ENCODE measurements at regions not wholly inside any gene's neighbourhood (a gene's known extent, or its start where the extent isn't known, plus 50 kb on each side); places are given as distances from the start of the nearest gene placed in this dataset.
"Not testable (repeated sequence)": the region's sequence is repeated elsewhere in the genome, so short reads cannot be mapped to it uniquely, and the experiment has no call there.

GRCh38 chr2:225793736-225794550 is 394.4 kb downstream of the NYAP2 start:
- DNase-seq = no peak

- no peak for DNase-seq
These were observed 389.1 kb downstream of the NYAP2 start for GRCh38 chr2:225788571-225789094.

- DNase-seq = no peak
These were observed 388.0 kb downstream of the NYAP2 start for GRCh38 chr2:225787497-225787896.

- no peak for DNase-seq
These were observed 382.5 kb downstream of the NYAP2 start for GRCh38 chr2:225781991-225782390.

DNA sequence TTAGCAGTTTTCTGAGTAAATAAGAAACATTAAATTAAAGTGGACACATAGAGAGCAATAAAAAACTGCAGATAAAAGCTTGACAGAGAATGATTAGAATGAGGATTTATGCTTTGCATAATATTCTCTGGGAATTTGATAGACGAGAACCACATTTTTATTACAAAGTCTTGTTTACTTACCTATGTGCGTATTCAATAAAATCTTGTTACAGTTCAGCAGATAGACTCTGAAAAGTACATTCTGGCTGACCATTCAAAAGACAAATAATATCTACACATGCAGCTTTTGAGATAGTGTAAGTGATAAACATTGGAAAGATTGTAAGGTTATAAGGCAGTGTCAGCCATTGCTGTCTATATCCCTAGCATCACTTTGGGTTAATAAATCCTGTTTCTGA is 381.6 kb downstream of the NYAP2 start:
- no peak for DNase-seq

DNA sequence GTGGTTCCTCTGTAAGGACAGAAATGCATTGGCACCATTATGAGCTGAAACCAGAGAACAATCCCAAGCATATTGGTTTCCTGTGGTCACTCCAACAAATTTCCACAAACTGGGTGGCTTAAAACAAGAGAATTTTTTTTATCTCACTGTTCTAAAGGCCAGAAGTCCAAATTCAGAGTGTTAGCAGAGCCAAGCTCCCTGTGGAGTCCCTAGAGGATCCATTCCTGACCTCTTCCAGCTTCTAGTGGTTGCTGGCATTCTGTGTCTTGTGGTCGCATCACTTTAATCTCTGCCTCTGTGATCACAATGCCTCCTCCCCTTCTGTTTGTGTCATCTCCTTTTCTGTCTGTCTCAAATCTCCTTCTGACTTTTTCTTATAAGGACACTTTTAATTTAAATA is 380.3 kb downstream of the NYAP2 start:
- peak; percentile 58 for DNase-seq

DNA sequence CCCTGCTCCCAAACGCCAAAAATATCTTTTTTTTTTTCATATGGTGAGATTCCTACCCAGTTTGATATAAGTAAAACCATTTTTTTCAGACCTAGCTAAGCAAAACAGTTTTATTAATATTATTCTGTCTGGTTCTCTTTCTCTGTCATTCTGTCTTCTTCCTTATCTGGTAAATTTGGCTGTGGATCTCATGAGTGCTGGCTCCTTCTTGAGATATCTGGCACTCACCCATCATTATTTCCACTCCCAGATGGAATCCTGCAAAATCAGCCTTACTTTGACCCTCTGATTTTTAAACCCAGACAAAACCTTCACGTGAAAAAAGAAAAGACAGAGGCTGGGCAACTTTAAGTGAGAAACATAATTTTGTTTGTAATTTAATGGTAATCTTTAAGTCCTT is 373.6 kb downstream of the NYAP2 start:
- DNase-seq = no peak

GRCh38 chr2:225771701-225772100 is 372.2 kb downstream of the NYAP2 start:
- no peak for DNase-seq

DNA sequence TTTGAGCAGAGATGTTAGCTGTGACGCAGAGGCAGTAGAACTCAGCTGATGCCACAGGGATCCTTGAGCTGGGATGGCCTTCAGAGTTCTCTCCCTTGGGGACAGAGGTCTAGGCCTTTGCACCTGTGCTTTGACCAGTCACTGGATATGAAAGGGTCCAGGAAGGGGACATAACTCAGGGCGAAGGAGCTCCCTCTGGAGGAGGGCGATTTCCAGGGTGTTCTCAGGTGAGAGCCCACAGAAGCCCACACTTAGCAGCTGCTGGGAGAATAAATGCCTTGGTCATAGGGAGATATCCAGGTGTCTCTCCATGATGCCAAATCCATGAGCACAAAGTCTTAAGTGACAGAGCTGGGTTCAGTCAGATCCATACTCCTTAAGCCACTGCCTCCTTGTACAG is 369.2 kb downstream of the NYAP2 start:
- DNase-seq = no peak

GRCh38 chr2:225766431-225766830 is 366.9 kb downstream of the NYAP2 start:
- DNase-seq = no peak

DNA sequence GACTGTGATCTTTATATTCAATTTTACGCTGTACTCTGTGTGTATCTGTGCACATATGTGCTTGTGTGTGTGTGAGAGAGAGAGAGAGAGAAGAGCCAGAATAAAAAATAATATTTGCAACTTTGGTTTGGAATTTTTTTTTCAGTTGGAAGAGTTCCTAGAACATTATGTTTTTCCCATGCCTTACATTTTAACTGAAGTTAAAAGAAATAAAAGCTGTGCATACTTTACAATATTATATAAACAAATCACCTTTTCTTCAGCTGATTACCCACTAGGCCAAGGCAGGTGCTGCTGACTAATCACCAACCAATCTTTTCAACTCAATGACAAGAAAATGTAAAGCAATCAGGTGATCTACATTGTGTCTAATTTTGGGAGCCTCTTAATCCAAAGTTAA is 366.3 kb downstream of the NYAP2 start:
- DNase-seq = no peak

DNA sequence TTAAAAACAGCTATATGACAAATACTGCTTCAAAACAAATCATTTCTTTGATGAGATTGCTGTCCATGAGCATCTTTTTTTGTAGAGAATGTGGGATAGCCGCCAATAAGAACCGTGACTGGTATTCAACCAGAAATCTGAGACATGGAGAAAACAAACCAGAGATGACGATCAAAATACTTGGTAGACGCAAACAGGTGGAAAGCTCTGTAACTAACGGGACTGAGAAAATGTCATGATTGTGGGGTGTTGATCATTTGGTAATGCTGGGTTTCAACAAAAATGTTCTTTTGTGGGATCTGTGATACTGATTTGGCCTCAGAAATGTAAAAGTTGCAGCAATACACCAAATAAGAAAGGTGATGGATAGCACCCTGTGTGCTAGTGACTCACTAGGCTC is 364.8 kb downstream of the NYAP2 start:
- DNase-seq = no peak

DNA sequence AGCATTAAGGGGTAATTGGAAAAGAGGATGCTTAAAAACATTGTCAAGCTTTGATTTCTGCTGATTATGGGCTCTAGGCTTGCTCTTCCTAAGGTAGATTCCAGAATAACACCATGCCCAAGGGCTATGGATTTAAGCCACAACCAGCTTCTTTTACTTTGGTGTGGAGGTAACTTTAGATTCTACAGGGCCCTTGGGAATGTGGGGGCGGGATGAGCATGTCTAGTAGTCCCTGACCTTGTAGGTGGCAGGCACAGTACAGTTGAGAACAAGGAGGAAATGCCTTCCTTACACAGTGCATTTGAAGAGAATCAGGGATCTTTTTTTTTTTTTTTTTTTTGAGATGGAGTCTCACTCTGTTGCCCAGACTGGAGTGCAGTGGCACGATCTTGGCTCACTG is 364.2 kb downstream of the NYAP2 start:
- no peak for DNase-seq

DNA sequence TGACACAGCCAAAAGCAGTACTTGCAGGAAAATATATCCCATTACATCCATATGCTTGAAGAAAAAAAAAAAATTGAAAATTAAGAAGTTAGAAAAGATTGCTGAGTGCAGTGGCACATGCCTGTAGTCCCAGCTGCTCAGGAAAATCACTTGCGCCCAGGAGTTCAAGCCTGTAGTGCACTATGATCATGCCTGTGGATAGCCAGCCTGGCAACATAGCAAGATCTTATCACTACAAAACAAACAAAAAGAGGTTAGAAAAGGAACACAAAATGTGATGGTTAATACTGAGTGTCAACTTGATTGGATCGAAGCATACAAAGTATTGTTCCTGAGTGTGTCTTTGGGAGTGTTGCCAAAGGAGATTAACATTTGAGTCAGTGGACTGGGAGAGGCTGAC is 361.9 kb downstream of the NYAP2 start:
- no peak for DNase-seq

GRCh38 chr2:225757248-225757647 is 357.7 kb downstream of the NYAP2 start:
- no peak for DNase-seq

- no peak for DNase-seq
These were observed 356.7 kb downstream of the NYAP2 start for GRCh38 chr2:225756198-225756597.

- DNase-seq = no peak
These were observed 349.1 kb downstream of the NYAP2 start for GRCh38 chr2:225748609-225749008.

- not testable (repeated sequence) for DNase-seq
These were observed 344.5 kb downstream of the NYAP2 start for GRCh38 chr2:225743996-225744395.

GRCh38 chr2:225742487-225742886 is 343.0 kb downstream of the NYAP2 start:
- no peak for DNase-seq

DNA sequence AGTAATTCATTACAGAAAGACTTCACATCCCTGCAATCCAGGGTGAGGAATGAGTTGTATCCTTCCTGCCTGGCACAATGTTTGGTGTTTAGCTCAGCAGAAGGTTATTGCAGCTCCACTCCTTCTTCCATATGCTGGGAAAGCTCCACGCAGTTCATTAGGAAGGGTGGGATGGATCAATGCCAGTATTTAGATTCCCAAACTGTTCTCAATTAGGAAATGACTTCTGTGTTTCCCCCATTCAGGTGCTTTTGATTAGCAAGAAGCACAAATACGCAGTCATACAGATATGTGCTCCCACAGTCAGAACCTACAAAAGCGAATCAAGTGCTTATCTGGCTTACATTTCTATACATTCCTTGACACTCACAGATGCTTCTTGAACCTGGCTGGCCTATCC is 340.6 kb downstream of the NYAP2 start:
- peak; percentile 19 for DNase-seq

DNA sequence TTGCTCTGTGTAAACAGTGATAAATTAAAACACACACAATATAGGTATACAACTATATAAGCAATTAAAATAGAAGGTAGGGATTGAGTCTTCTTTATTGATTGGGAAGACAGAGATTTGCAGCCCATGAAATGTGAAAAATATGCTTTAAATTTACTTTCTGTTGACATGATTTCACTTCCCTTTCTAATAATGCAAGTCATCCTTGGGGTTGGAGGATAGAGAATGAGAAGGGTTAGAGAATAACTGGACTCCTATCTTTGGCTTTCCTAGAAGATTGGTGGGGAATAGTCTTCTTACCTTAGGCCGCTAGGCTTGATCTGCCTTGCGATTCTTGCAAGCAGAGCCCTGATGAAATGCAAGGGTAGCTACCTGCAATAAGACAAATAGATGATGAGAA is 339.8 kb downstream of the NYAP2 start:
- no peak for DNase-seq

DNA sequence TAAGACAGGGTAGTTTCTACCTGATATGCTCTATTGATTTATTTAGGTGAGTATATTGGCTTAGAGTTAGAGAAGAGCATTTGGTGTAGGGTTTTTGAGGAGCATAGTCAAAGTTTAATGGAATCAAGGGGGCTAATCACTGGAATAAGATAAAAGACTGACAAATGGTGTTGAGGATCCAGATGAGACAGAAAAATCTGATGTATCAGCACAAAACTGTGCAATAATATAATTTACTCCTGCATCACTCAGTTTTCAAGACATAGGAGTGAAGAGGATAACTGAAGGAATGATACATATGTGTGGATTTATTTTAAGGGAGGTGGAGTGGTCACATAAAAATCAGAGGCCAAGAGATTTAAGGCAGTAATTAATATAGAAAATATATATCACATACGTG is 339.2 kb downstream of the NYAP2 start:
- no peak for DNase-seq

DNA sequence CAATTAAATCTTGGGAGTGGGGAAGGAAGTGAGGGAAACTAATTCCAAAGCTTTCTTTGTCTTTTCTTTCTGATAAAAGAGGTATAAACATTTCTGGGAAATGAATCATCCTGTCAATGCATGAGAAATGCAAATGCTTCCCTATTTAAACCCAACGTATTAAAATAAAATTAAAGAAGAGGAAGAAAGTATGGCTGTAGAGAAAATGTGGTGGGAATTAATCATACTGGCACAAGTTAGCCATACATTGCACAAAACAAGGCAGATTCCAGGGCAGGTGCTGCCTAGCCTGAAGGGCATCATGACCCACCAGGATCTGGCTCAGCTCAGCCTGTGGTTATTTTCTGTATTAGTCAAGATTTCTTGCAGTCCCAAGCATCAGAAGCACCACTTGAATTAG is 338.0 kb downstream of the NYAP2 start:
- peak; percentile 18 for DNase-seq

DNA sequence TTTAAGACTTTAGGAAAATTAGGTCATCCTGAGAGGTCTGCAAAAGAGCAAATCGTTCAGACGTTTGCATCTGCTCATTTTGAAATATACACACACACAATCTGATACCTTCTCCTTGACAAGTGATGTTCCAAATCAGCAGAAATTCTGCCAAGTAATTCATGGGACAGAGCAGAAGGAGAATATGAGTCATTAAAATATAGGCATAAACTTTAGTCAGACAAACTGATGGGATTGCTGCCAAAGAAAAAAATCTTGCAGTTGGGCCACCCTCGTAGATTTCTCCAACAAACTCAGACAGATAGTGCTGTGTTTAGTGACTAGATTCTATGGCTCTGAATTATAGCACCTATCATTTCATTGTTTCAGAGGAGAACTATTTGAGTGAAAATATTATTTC is 336.3 kb downstream of the NYAP2 start:
- DNase-seq = peak; percentile 82

- DNase-seq = no peak
These were observed 326.2 kb downstream of the NYAP2 start for GRCh38 chr2:225725726-225726125.

Data from fibroblast of skin of scalp (primary cell).